GM12878 (cell line): ENCODE measurements at regions not wholly inside any gene's neighbourhood (a gene's known extent, or its start where the extent isn't known, plus 50 kb on each side); places are given as distances from the start of the nearest gene placed in this dataset.

Experiments used
- ATAC-seq: fragments of 200-7000 bp; cut with Tn5 transposase; 3 replicates; pipeline ENCODE4 v1.9.1; 2020; ENCODE audit warnings: mild to moderate bottlenecking, moderate library complexity
- BruUV-seq: library from RNA; stranded (reverse); fragments of 400-500 nt; replicated peaks from 2 replicates; lab custom pipeline; 2021; lab: Mats Ljungman, UMichigan
- CTCF ChIA-PET: fragments of 300-600 bp; sonication (Branson Sonifier 250); formaldehyde crosslinking; extraction: SDS; loops from one replicate; lab custom pipeline; 2021; ENCODE audit warnings: inconsistent platforms; lab: Yijun Ruan, JAX
- POLR2A ChIA-PET: fragments of 350-600 bp; formaldehyde crosslinking; extraction: SDS; loops from one replicate; lab custom pipeline; 2021; ENCODE audit warnings: inconsistent platforms; lab: Charles Lee
- RAD21 ChIA-PET: fragments of 300-600 bp; sonication (Branson Sonifier 250); formaldehyde crosslinking; loops from one replicate; lab custom pipeline; 2023; ENCODE audit warnings: antibody characterized with exemption; ENCODE audit not compliant: unreplicated experiment; lab: Charles Lee
- SMC1A ChIA-PET: fragments of 300-600 bp; sonication (Branson Sonifier 250); formaldehyde crosslinking; loops from one replicate; lab custom pipeline; 2023; ENCODE audit not compliant: unreplicated experiment, uncharacterized antibody; lab: Charles Lee
- DNase-seq: peaks from one replicate; pipeline ENCODE4 v3.0.0-alpha.2; 2011; ENCODE audit warnings: low read depth, low spot score
- FAIRE-seq: peaks from 3 replicates; lab custom pipeline; 2011; peaks lifted over from hg19 to GRCh38; lab: Jason Lieb, UNC
- H2AFZ ChIP-seq: 2 replicates; pipeline ENCODE4 v1.6.0; 2011; ENCODE audit warnings: low read depth, low read length, control low read depth; ENCODE audit not compliant: control insufficient read depth
- H3K27ac ChIP-seq: 2 replicates; pipeline ENCODE4 v1.5.1; 2011; ENCODE audit warnings: control low read depth; ENCODE audit not compliant: control insufficient read depth, insufficient read depth
- H3K27me3 ChIP-seq, 2 experiments: replicated peaks in 1 of 2; 2 replicates each; pipeline versions ENCODE4 v1.6.0 to v1.6.1; 2011; ENCODE audit warnings: low read length in 1 of 2; ENCODE audit not compliant: control insufficient read depth in 2 of 2, insufficient read depth in 2 of 2
- H3K36me3 ChIP-seq, 2 experiments: 2 replicates each; pipeline ENCODE4 v1.5.1; 2011; ENCODE audit warnings: low read length in 1 of 2; ENCODE audit not compliant: control insufficient read depth in 2 of 2, insufficient read depth in 2 of 2
- H3K4me1 ChIP-seq: 2 replicates; pipeline ENCODE4 v1.6.1; 2011; ENCODE audit warnings: mild to moderate bottlenecking, low read length, moderate library complexity, mixed read lengths; ENCODE audit not compliant: control insufficient read depth, insufficient read depth
- H3K4me2 ChIP-seq: 2 replicates; pipeline ENCODE4 v1.6.0; 2011; ENCODE audit warnings: control low read depth; ENCODE audit not compliant: control insufficient read depth, insufficient read depth
- H3K4me3 ChIP-seq: fragments of 200-600 bp; sonication (generic); 2 replicates; pipeline ENCODE4 v1.5.1; 2016
- H3K79me2 ChIP-seq: 2 replicates; pipeline ENCODE4 v1.6.0; 2011; ENCODE audit warnings: low read length; ENCODE audit not compliant: control insufficient read depth, insufficient read depth
- H3K9ac ChIP-seq: 2 replicates; pipeline ENCODE4 v1.8.0; 2011; ENCODE audit warnings: low read length, control low read depth, mixed read lengths; ENCODE audit not compliant: control insufficient read depth, insufficient read depth
- H3K9me3 ChIP-seq: replicated peaks from 3 replicates; pipeline ENCODE4 v1.5.1; 2011; ENCODE audit warnings: mild to moderate bottlenecking, low read length; ENCODE audit not compliant: control insufficient read depth, insufficient read depth
- H4K20me1 ChIP-seq: 2 replicates; pipeline ENCODE4 v1.6.0; 2011; ENCODE audit not compliant: control insufficient read depth, insufficient read depth
- E4F1 ChIP-seq: fragments of 450-650 bp; IDR thresholded peaks from 2 replicates; pipeline ENCODE4 v1.6.1; 2018; ENCODE audit warnings: borderline replicate concordance, mild to moderate bottlenecking; ENCODE audit not compliant: partially characterized antibody
- ELK1 ChIP-seq: IDR thresholded peaks from 2 replicates; pipeline ENCODE4 v1.6.1; 2012; ENCODE audit warnings: low read depth, low read length, improper control_type of control experiment
- GABPA ChIP-seq: IDR thresholded peaks from 2 replicates; pipeline ENCODE4 v1.6.1; 2014; ENCODE audit warnings: antibody characterized with exemption, low read depth, mild to moderate bottlenecking, inconsistent platforms
- NFYB ChIP-seq: IDR thresholded peaks from 2 replicates; pipeline ENCODE4 v1.6.1; 2011; ENCODE audit warnings: low read depth, mild to moderate bottlenecking, low read length, improper control_type of control experiment, moderate library complexity; ENCODE audit not compliant: insufficient read depth
- NKRF ChIP-seq: fragments of 450-650 bp; conservative IDR thresholded peaks from 2 replicates; pipeline ENCODE4 v1.6.1; 2017; ENCODE audit warnings: mild to moderate bottlenecking, moderate library complexity
- SMC3 ChIP-seq: IDR thresholded peaks from 2 replicates; pipeline ENCODE4 v1.6.1; 2011; ENCODE audit warnings: low read length, improper control_type of control experiment, borderline replicate concordance
- SRF ChIP-seq, 2 experiments: IDR thresholded peaks; 2 replicates each; pipeline ENCODE4 v1.6.1; 2011; ENCODE audit warnings: low read depth in 2 of 2, low read length in 2 of 2, mild to moderate bottlenecking in 1 of 2, moderate library complexity in 1 of 2
- TCF3 ChIP-seq: IDR thresholded peaks from 2 replicates; pipeline ENCODE4 v1.6.1; 2012; ENCODE audit warnings: low read depth, mild to moderate bottlenecking, low read length, borderline replicate concordance; ENCODE audit not compliant: insufficient read depth
- ZBED1 ChIP-seq: IDR thresholded peaks from 2 replicates; pipeline ENCODE4 v1.6.1; 2016; ENCODE audit warnings: borderline replicate concordance
- ZNF24 ChIP-seq: fragments of 450-650 bp; IDR thresholded peaks from 2 replicates; pipeline ENCODE4 v1.6.1; 2017; ENCODE audit warnings: antibody characterized with exemption, mild to moderate bottlenecking
- WGBS: methylation state at CpG from one replicate; pipeline ENCODE4 v1.1.6; 2016; ENCODE audit warnings: low lambda C conversion rate; ENCODE audit not compliant: insufficient replicate concordance, insufficient coverage; ENCODE audit errors: missing lambda C conversion rate; 5-methylcytosine and 5-hydroxymethylcytosine counted together
- in situ Hi-C: fragments of 300-500 bp; cut with MboI; formaldehyde crosslinking; loops from 9 replicates; pipeline ENCODE4 v1.14.3; 2018; ENCODE audit warnings: mixed read lengths
- intact Hi-C: fragments of 100-400 bp; cut with micrococcal nuclease; formaldehyde crosslinking; loops from one replicate; pipeline ENCODE4 v1.14.2; 2022; ENCODE audit not compliant: unreplicated experiment

GRCh38 chr2:190139371-190139770, 76.8 kb upstream of the MSTN start:
- FAIRE-seq (no peak), DNase-seq (no peak), ATAC-seq (no peak)

More at GRCh38 chr2:190139371-190139770, 76.8 kb upstream of the MSTN start:
- no peak overlapping the region for H3K4me3 ChIP-seq
- no TSS peak for BruUV-seq
- ChIA-PET CTCF (interaction anchor here (0.5 kb wide), 1 partner anchor 175 kb away, joined by 3 read pairs; no protein-coding TSS in a partner anchor), SMC1A (interaction anchor here (0.5 to 3.3 kb wide), 4 partner anchors 11 to 956 kb away, joined by 3 to 20 read pairs (median 4); no protein-coding TSS in a partner anchor), POLR2A (interaction anchor here (0.7 kb wide), 1 partner anchor 37 kb away, joined by 3 read pairs; no protein-coding TSS in a partner anchor), RAD21 (no interaction called here)
- no peaks in the 10 kb centered on the region for H3K4me1 ChIP-seq
- no peak overlapping the region for H3K4me2 ChIP-seq
- H3K27ac ChIP-seq = no peak overlapping the region
- no peak overlapping the region for H2AFZ ChIP-seq
- H3K9ac ChIP-seq = no peak overlapping the region
- no peaks in the 10 kb centered on the region for H3K36me3 ChIP-seq
- H3K79me2 ChIP-seq = no peaks in the 10 kb centered on the region
- intact Hi-C loops (no loop called here), in situ Hi-C loops (no loop called here)
- WGBS = 94% methylated on average over 1 of the region's 1 CpG
- TF ChIP-seq ELK1 (no peak), SMC3 (no peak), E4F1 (no peak), NKRF (no peak), SRF (IDR thresholded peaks at IDR 0.05; ENCODE audit: low read depth in 2 of 2, low read length in 2 of 2) (no peak), NFYB (no peak), GABPA (no peak), ZBED1 (no peak), ZNF24 (no peak), TCF3 (no peak)
- no peaks in the 10 kb centered on the region for H4K20me1 ChIP-seq
- H3K9me3 ChIP-seq = peaks cover 2% of the 10 kb centered on the region; the same call in 1 of the 3 replicates
- H3K27me3 ChIP-seq = no peaks in the 10 kb centered on the region
